HEK293 (cell line): ENCODE measurements at regions not wholly inside any gene's neighbourhood (a gene's known extent, or its start where the extent isn't known, plus 50 kb on each side); places are given as distances from the start of the nearest gene placed in this dataset.

Source experiments
- CTCF ChIA-PET: fragments of 350-600 bp; formaldehyde crosslinking; extraction: SDS; loops from one replicate; lab custom pipeline; 2021; ENCODE audit warnings: antibody characterized with exemption; lab: Yijun Ruan, JAX
- POLR2A ChIA-PET: fragments of 300-600 bp; formaldehyde crosslinking; extraction: SDS; loops from one replicate; lab custom pipeline; 2020; ENCODE audit warnings: antibody characterized with exemption, inconsistent platforms; lab: Yijun Ruan, JAX
- H3K27ac ChIP-seq: fragments of 200-500 bp; sonication (Bioruptor generic); 2 replicates; pipeline ENCODE4 v1.5.1; 2014; ENCODE audit warnings: low read depth, low read length, control low read depth, inconsistent platforms; ENCODE audit errors: extremely low read depth
- H3K36me3 ChIP-seq, 2 experiments: fragments of 200-500 bp in 1 of 2; sonication (Bioruptor generic) in 1 of 2; 1 replicate in 1 of 2; 2 replicates in 1 of 2; pipeline ENCODE4 v1.5.1; 2014 to 2017; ENCODE audit warnings: inconsistent platforms in 2 of 2, low read length in 2 of 2; ENCODE audit not compliant: control insufficient read depth in 2 of 2, insufficient read depth in 1 of 2
- H3K4me1 ChIP-seq: fragments of 200-500 bp; sonication (Bioruptor generic); 2 replicates; pipeline ENCODE4 v1.5.1; 2014; ENCODE audit warnings: mild to moderate bottlenecking, low read length, inconsistent platforms; ENCODE audit not compliant: control insufficient read depth, insufficient read depth
- H3K4me3 ChIP-seq: 2 replicates; pipeline ENCODE4 v1.5.1; 2011; ENCODE audit warnings: low read depth, mild to moderate bottlenecking, control low read depth, low read length, moderate library complexity
- H3K9me3 ChIP-seq: fragments of 200-500 bp; sonication (Bioruptor generic); 2 replicates; pipeline ENCODE4 v1.5.1; 2014; ENCODE audit warnings: low read depth, low read length, inconsistent platforms; ENCODE audit not compliant: control insufficient read depth, insufficient read depth
- HOXD13 ChIP-seq: sonication (generic); formaldehyde crosslinking; IDR thresholded peaks from 2 replicates; pipeline ENCODE4 v1.8.0; 2022; ENCODE audit warnings: missing genetic modification reagents, borderline replicate concordance
- MZF1 ChIP-seq: fragments of 450-650 bp; formaldehyde crosslinking; IDR thresholded peaks from 2 replicates; pipeline ENCODE4 v1.5.1; 2017; ENCODE audit warnings: missing biosample characterization, missing genetic modification characterization, borderline replicate concordance
- REPIN1 ChIP-seq: fragments of 450-650 bp; formaldehyde crosslinking; IDR thresholded peaks from 2 replicates; pipeline ENCODE4 v1.5.1; 2017; ENCODE audit warnings: missing biosample characterization, missing genetic modification characterization, low read depth
- SCRT2 ChIP-seq: fragments of 450-650 bp; formaldehyde crosslinking; IDR thresholded peaks from 2 replicates; pipeline ENCODE4 v1.5.1; 2016; ENCODE audit warnings: missing biosample characterization, missing genetic modification characterization
- SP2 ChIP-seq: fragments of 450-650 bp; formaldehyde crosslinking; IDR thresholded peaks from 2 replicates; pipeline ENCODE4 v1.5.1; 2016; ENCODE audit warnings: missing biosample characterization, missing genetic modification characterization
- ZFP37 ChIP-seq: fragments of 450-650 bp; formaldehyde crosslinking; IDR thresholded peaks from 2 replicates; pipeline ENCODE4 v1.5.1; 2016; ENCODE audit warnings: missing biosample characterization, missing genetic modification characterization
- ZNF433 ChIP-seq: fragments of 450-650 bp; formaldehyde crosslinking; IDR thresholded peaks from 2 replicates; pipeline ENCODE4 v1.5.1; 2016; ENCODE audit warnings: missing biosample characterization, missing genetic modification characterization, low read depth
- ZNF501 ChIP-seq: fragments of 450-650 bp; formaldehyde crosslinking; IDR thresholded peaks from 2 replicates; pipeline ENCODE4 v1.5.1; 2016; ENCODE audit warnings: missing biosample characterization, missing genetic modification characterization
- ZNF555 ChIP-seq: fragments of 450-650 bp; formaldehyde crosslinking; conservative IDR thresholded peaks from 2 replicates; pipeline ENCODE4 v1.5.1; 2017; ENCODE audit warnings: missing biosample characterization, mild to moderate bottlenecking, missing genetic modification characterization, inconsistent platforms
- ZNF585B ChIP-seq: fragments of 450-650 bp; formaldehyde crosslinking; IDR thresholded peaks from 2 replicates; pipeline ENCODE4 v1.5.1; 2016; ENCODE audit warnings: missing biosample characterization, missing genetic modification characterization
- ZNF792 ChIP-seq: fragments of 450-650 bp; formaldehyde crosslinking; IDR thresholded peaks from 2 replicates; pipeline ENCODE4 v1.5.1; 2016; ENCODE audit warnings: missing biosample characterization, missing genetic modification characterization
- ZNF830 ChIP-seq: fragments of 450-650 bp; IDR thresholded peaks from 2 replicates; pipeline ENCODE4 v1.5.0; 2018; ENCODE audit warnings: missing biosample characterization, missing genetic modification characterization, low read depth, mild to moderate bottlenecking, moderate library complexity
- TF ChIP-seq, protein P1 (sequence below): fragments of 450-650 bp; formaldehyde crosslinking; IDR thresholded peaks from 2 replicates; pipeline ENCODE4 v1.5.1; 2016; ENCODE audit warnings: missing biosample characterization, missing genetic modification characterization
- TF ChIP-seq, protein P2 (sequence below): sonication (generic); formaldehyde crosslinking; IDR thresholded peaks from 2 replicates; pipeline ENCODE4 v1.8.1; 2022; ENCODE audit warnings: mild to moderate bottlenecking, moderate library complexity, missing genetic modification reagents
- TF ChIP-seq, protein P3 (sequence below): fragments of 450-650 bp; formaldehyde crosslinking; conservative IDR thresholded peaks from 2 replicates; pipeline ENCODE4 v1.5.1; 2016; ENCODE audit warnings: low read depth, missing biosample characterization, missing genetic modification characterization
- TF ChIP-seq, protein P4 (sequence below): fragments of 450-650 bp; formaldehyde crosslinking; IDR thresholded peaks from 2 replicates; pipeline ENCODE4 v1.5.1; 2016; ENCODE audit warnings: missing biosample characterization, missing genetic modification characterization

DNA sequence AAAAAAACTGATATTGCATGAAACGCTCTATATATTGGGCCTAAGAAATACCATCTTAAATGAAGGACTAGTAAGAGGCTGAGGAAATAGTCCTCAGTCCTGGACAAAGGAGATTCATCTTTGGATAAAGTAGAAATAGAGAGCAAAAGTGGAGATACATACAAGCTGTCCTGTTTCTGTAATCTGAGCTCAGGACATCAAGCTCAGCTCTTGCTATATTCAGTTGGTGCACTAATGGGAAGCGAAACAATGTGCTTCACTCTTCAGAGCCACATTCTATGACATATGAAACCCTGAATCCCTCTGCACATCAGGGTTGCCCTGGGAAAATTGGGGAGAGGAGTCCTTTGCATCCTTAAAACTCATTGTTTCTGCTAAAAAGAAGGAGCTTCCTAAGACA, 290.7 kb downstream of the VPS13C start:
- H3K27ac ChIP-seq, result no peak overlapping the region
- CTCF ChIA-PET, result interaction anchor here (1.0 kb wide), 1 partner anchor 66 kb away, joined by 4 read pairs; no protein-coding TSS in a partner anchor
- POLR2A ChIA-PET, result no interaction called here
- H3K36me3 ChIP-seq, result no peaks in the 10 kb centered on the region
- no peak overlapping the region for H3K4me3 ChIP-seq
- H3K9me3 ChIP-seq, result no peaks in the 10 kb centered on the region
- H3K4me1 ChIP-seq, result no peaks in the 10 kb centered on the region
- no peak for TF ChIP-seq ZNF555 (tag by site-specific recombination)
- TF ChIP-seq, protein P1, sequence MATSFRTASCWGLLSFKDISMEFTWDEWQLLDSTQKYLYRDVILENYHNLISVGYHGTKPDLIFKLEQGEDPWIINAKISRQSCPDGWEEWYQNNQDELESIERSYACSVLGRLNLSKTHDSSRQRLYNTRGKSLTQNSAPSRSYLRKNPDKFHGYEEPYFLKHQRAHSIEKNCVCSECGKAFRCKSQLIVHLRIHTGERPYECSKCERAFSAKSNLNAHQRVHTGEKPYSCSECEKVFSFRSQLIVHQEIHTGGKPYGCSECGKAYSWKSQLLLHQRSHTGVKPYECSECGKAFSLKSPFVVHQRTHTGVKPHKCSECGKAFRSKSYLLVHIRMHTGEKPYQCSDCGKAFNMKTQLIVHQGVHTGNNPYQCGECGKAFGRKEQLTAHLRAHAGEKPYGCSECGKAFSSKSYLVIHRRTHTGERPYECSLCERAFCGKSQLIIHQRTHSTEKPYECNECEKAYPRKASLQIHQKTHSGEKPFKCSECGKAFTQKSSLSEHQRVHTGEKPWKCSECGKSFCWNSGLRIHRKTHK, result no peak
- TF ChIP-seq SP2 (tag by site-specific recombination), result no peak
- TF ChIP-seq SCRT2 (tag by site-specific recombination), result no peak
- TF ChIP-seq, protein P2, sequence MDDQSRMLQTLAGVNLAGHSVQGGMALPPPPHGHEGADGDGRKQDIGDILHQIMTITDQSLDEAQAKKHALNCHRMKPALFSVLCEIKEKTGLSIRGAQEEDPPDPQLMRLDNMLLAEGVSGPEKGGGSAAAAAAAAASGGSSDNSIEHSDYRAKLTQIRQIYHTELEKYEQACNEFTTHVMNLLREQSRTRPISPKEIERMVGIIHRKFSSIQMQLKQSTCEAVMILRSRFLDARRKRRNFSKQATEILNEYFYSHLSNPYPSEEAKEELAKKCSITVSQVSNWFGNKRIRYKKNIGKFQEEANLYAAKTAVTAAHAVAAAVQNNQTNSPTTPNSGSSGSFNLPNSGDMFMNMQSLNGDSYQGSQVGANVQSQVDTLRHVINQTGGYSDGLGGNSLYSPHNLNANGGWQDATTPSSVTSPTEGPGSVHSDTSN (CRISPR knock-in tag), result no peak
- TF ChIP-seq ZNF433, result no peak
- no peak for TF ChIP-seq REPIN1 (tag by site-specific recombination)
- TF ChIP-seq HOXD13 (CRISPR knock-in tag), result no peak
- no peak for TF ChIP-seq ZNF501
- no peak for TF ChIP-seq ZNF792 (tag by site-specific recombination)

DNA sequence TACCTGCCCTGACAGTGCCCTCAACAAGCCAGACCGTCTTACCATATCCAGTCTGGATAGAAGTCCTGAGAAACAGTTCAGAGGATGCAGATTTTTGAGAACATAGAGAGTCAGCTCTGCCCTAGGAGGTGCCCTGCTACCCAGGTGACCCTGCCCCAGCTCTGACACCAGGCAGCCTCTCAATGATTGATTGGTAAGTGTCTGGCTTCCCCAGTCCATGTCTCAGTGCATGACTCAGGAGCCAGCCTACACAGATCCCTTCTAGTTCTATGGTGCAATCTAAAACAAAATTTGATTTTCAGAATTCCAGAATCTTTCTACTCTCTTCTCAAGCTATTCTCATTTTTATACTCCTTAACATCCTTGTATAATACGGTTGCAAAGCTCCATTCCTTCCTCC, 292.1 kb downstream of the VPS13C start:
- POLR2A ChIA-PET, result no interaction called here
- Histone ChIP-seq H3K4me1 (no peaks in the 10 kb centered on the region), H3K36me3 (no peaks in the 10 kb centered on the region), H3K27ac (no peak overlapping the region), H3K9me3 (no peaks in the 10 kb centered on the region)
- TF ChIP-seq, protein P3, sequence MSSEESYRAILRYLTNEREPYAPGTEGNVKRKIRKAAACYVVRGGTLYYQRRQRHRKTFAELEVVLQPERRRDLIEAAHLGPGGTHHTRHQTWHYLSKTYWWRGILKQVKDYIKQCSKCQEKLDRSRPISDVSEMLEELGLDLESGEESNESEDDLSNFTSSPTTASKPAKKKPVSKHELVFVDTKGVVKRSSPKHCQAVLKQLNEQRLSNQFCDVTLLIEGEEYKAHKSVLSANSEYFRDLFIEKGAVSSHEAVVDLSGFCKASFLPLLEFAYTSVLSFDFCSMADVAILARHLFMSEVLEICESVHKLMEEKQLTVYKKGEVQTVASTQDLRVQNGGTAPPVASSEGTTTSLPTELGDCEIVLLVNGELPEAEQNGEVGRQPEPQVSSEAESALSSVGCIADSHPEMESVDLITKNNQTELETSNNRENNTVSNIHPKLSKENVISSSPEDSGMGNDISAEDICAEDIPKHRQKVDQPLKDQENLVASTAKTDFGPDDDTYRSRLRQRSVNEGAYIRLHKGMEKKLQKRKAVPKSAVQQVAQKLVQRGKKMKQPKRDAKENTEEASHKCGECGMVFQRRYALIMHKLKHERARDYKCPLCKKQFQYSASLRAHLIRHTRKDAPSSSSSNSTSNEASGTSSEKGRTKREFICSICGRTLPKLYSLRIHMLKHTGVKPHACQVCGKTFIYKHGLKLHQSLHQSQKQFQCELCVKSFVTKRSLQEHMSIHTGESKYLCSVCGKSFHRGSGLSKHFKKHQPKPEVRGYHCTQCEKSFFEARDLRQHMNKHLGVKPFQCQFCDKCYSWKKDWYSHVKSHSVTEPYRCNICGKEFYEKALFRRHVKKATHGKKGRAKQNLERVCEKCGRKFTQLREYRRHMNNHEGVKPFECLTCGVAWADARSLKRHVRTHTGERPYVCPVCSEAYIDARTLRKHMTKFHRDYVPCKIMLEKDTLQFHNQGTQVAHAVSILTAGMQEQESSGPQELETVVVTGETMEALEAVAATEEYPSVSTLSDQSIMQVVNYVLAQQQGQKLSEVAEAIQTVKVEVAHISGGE (tag by site-specific recombination), result no peak
- TF ChIP-seq, all 188 proteins: peak for 0
- H3K4me3 ChIP-seq, result no peak overlapping the region
- CTCF ChIA-PET, result no interaction called here

DNA sequence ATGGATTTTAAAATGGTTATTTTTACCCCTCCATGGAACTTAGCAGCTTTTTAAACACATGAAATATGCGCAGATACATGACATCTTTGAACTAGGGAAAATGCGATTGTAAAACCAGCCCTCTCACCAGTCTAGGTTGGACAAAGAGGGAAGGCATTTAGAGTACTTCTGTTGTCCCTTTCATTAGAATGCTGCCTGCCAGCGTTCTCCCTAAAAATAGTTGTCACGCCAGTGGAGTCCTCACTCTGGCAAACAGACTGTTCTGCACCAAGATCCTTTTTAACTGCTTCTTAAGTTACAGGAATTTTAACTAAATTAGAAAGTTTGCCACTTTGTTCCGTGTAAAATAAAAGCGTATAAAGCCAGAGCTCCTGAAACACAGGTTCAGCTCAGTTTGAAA, 295.3 kb downstream of the VPS13C start:
- ChIA-PET CTCF (no interaction called here), POLR2A (no interaction called here)
- H3K27ac ChIP-seq, result no peak overlapping the region
- TF ChIP-seq, protein P4, sequence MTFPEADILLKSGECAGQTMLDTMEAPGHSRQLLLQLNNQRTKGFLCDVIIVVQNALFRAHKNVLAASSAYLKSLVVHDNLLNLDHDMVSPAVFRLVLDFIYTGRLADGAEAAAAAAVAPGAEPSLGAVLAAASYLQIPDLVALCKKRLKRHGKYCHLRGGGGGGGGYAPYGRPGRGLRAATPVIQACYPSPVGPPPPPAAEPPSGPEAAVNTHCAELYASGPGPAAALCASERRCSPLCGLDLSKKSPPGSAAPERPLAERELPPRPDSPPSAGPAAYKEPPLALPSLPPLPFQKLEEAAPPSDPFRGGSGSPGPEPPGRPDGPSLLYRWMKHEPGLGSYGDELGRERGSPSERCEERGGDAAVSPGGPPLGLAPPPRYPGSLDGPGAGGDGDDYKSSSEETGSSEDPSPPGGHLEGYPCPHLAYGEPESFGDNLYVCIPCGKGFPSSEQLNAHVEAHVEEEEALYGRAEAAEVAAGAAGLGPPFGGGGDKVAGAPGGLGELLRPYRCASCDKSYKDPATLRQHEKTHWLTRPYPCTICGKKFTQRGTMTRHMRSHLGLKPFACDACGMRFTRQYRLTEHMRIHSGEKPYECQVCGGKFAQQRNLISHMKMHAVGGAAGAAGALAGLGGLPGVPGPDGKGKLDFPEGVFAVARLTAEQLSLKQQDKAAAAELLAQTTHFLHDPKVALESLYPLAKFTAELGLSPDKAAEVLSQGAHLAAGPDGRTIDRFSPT (tag by site-specific recombination), result no peak
- TF ChIP-seq ZNF830, result no peak
- no peak for TF ChIP-seq ZFP37 (tag by site-specific recombination)
- TF ChIP-seq ZNF585B (tag by site-specific recombination), result no peak
- TF ChIP-seq MZF1 (tag by site-specific recombination), result no peak
- H3K9me3 ChIP-seq, result no peaks in the 10 kb centered on the region
- no peaks in the 10 kb centered on the region for H3K36me3 ChIP-seq
- no peaks in the 10 kb centered on the region for H3K4me1 ChIP-seq
- H3K4me3 ChIP-seq, result no peak overlapping the region
